ENCODE measurements at regions not wholly inside any gene's neighbourhood (a gene's known extent, or its start where the extent isn't known, plus 50 kb on each side); places are given as distances from the start of the nearest gene placed in this dataset.

GRCh38 chr4:159015841-159016240, 87.0 kb upstream of the RAPGEF2 start:
- CTCF ChIA-PET (ENCODE audit: partially characterized antibody) = interaction anchor here (1.4 kb wide), 1 partner anchor 17 kb away, joined by 3 read pairs; no protein-coding TSS in a partner anchor
- no peaks in the 10 kb centered on the region for H3K27me3 Mint-ChIP-seq

GRCh38 chr4:159016593-159017024, 86.3 kb upstream of the RAPGEF2 start:
- H3K27me3 Mint-ChIP-seq = no peaks in the 10 kb centered on the region

More at GRCh38 chr4:159015841-159016240, 87.0 kb upstream of the RAPGEF2 start:
- Histone ChIP-seq H3K36me3 (ENCODE audit: insufficient read depth, low read length) (no peaks in the 10 kb centered on the region), H3K4me1 (ENCODE audit: insufficient read depth, low read length) (no peaks in the 10 kb centered on the region), H3K4me3 (ENCODE audit: low read length in 2 of 2) (no peak overlapping the region), H3K9me3 (ENCODE audit: control insufficient read depth in 1 of 2, low read length in 2 of 2) (no peaks in the 10 kb centered on the region), H3K27me3 (ENCODE audit: insufficient read depth, low read length) (no peaks in the 10 kb centered on the region), H3K27ac (ENCODE audit: low read depth, low read length) (no peak overlapping the region)
- Mint-ChIP-seq H3K4me3 (no peak overlapping the region), H3K9me3 (no peaks in the 10 kb centered on the region), H3K4me1 (no peaks in the 10 kb centered on the region), H3K36me3 (no peaks in the 10 kb centered on the region), H3K27ac (no peak overlapping the region)
- intact Hi-C loops (cut with micrococcal nuclease) = no loop called here
- DNase-seq = no peak
- POLR2A ChIA-PET (ENCODE audit: partially characterized antibody) = no interaction called here

GRCh38 chr4:159017323-159018026, 85.4 kb upstream of the RAPGEF2 start:
- Histone ChIP-seq H3K9me3 (ENCODE audit: control insufficient read depth in 1 of 2, low read length in 2 of 2) (no peaks in the 10 kb centered on the region), H3K27ac (ENCODE audit: low read depth, low read length) (no peak overlapping the region), H3K27me3 (ENCODE audit: insufficient read depth, low read length) (no peaks in the 10 kb centered on the region), H3K36me3 (ENCODE audit: insufficient read depth, low read length) (no peaks in the 10 kb centered on the region), H3K4me3 (ENCODE audit: low read length in 2 of 2) (no peak overlapping the region), H3K4me1 (ENCODE audit: insufficient read depth, low read length) (no peaks in the 10 kb centered on the region)
- Mint-ChIP-seq H3K4me3 (no peak overlapping the region), H3K27me3 (no peaks in the 10 kb centered on the region), H3K27ac (no peak overlapping the region), H3K36me3 (no peaks in the 10 kb centered on the region), H3K9me3 (no peaks in the 10 kb centered on the region), H3K4me1 (no peaks in the 10 kb centered on the region)
- intact Hi-C loops (cut with micrococcal nuclease) = no loop called here
- DNase-seq = no peak
- CTCF ChIA-PET (ENCODE audit: partially characterized antibody) = no interaction called here
- POLR2A ChIA-PET (ENCODE audit: partially characterized antibody) = interaction anchor here (1.3 kb wide), 1 partner anchor 19 kb away, joined by 3 read pairs; no protein-coding TSS in a partner anchor

More at GRCh38 chr4:159016593-159017024, 86.3 kb upstream of the RAPGEF2 start:
- H3K36me3 ChIP-seq (ENCODE audit: insufficient read depth, low read length) = no peaks in the 10 kb centered on the region
- Mint-ChIP-seq H3K9me3 (no peaks in the 10 kb centered on the region), H3K27ac (no peak overlapping the region), H3K4me1 (no peaks in the 10 kb centered on the region), H3K4me3 (no peak overlapping the region), H3K36me3 (no peaks in the 10 kb centered on the region)
- intact Hi-C loops (cut with micrococcal nuclease) = no loop called here
- CTCF ChIA-PET (ENCODE audit: partially characterized antibody) = interaction anchor here (1.4 kb wide), 1 partner anchor 16 kb away, joined by 3 read pairs; no protein-coding TSS in a partner anchor
- no peak for DNase-seq
- POLR2A ChIA-PET (ENCODE audit: partially characterized antibody) = no interaction called here
- H3K4me1 ChIP-seq (ENCODE audit: insufficient read depth, low read length) = no peaks in the 10 kb centered on the region
- H3K27me3 ChIP-seq (ENCODE audit: insufficient read depth, low read length) = no peaks in the 10 kb centered on the region
- H3K9me3 ChIP-seq (ENCODE audit: control insufficient read depth in 1 of 2, low read length in 2 of 2) = no peaks in the 10 kb centered on the region
- no peak overlapping the region for H3K27ac ChIP-seq (ENCODE audit: low read depth, low read length)
- no peak overlapping the region for H3K4me3 ChIP-seq (ENCODE audit: low read length in 2 of 2)

DNA sequence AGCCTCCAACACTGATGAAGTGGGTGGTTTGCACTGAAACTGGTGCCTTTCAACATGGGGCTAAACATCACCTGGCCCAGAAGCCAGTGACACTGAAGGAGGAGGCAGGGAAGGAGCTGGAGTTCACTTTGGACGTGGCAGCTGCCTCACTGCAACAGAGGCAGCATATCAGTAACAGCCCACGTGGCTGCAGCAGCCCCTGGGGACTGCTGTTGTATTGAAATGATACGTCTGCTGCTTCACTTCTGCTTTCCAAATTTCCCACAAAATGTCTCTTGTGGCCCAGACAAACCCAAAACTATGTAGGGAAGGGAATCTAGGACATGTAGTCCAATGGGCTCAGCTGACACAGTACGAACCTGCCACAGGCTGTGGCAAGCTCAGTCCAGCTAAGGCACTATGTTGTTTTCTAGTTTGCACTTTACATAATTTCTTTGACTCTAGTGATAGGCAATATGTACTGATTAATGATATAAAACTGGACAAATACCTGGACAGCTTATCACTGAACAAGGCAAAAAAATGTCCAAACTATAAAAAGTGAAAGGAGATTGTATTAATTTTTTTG, 84.7 kb upstream of the RAPGEF2 start:
- H3K27me3 Mint-ChIP-seq = no peaks in the 10 kb centered on the region
- no peaks in the 10 kb centered on the region for H3K4me1 ChIP-seq (ENCODE audit: insufficient read depth, low read length)
- ChIA-PET CTCF (ENCODE audit: partially characterized antibody) (no interaction called here), POLR2A (ENCODE audit: partially characterized antibody) (interaction anchor here (1.3 kb wide), 1 partner anchor 18 kb away, joined by 3 read pairs; no protein-coding TSS in a partner anchor)
- no peaks in the 10 kb centered on the region for H3K27me3 ChIP-seq (ENCODE audit: insufficient read depth, low read length)
- peak overlapping the region in 1 of 7 donors; percentile 24 for H3K27ac Mint-ChIP-seq
- DNase-seq = no peak
- H3K36me3 ChIP-seq (ENCODE audit: insufficient read depth, low read length) = no peaks in the 10 kb centered on the region
- no peak overlapping the region for H3K27ac ChIP-seq (ENCODE audit: low read depth, low read length)
- no peaks in the 10 kb centered on the region for H3K36me3 Mint-ChIP-seq
- intact Hi-C loops (cut with micrococcal nuclease) = no loop called here
- no peaks in the 10 kb centered on the region for H3K4me1 Mint-ChIP-seq
- H3K9me3 ChIP-seq (ENCODE audit: control insufficient read depth in 1 of 2, low read length in 2 of 2) = no peaks in the 10 kb centered on the region
- no peaks in the 10 kb centered on the region for H3K9me3 Mint-ChIP-seq
- no peak overlapping the region for H3K4me3 ChIP-seq (ENCODE audit: low read length in 2 of 2)
- H3K4me3 Mint-ChIP-seq = no peak overlapping the region

GRCh38 chr4:159019356-159019755, 83.5 kb upstream of the RAPGEF2 start:
- Mint-ChIP-seq H3K27me3 (no peaks in the 10 kb centered on the region), H3K4me1 (no peaks in the 10 kb centered on the region), H3K36me3 (no peaks in the 10 kb centered on the region), H3K4me3 (no peak overlapping the region), H3K27ac (no peak overlapping the region), H3K9me3 (no peaks in the 10 kb centered on the region)
- DNase-seq = no peak
- Histone ChIP-seq H3K36me3 (ENCODE audit: insufficient read depth, low read length) (no peaks in the 10 kb centered on the region), H3K4me1 (ENCODE audit: insufficient read depth, low read length) (no peaks in the 10 kb centered on the region), H3K27me3 (ENCODE audit: insufficient read depth, low read length) (no peaks in the 10 kb centered on the region), H3K4me3 (ENCODE audit: low read length in 2 of 2) (no peak overlapping the region), H3K27ac (ENCODE audit: low read depth, low read length) (no peak overlapping the region), H3K9me3 (ENCODE audit: control insufficient read depth in 1 of 2, low read length in 2 of 2) (no peaks in the 10 kb centered on the region)
- POLR2A ChIA-PET (ENCODE audit: partially characterized antibody) = no interaction called here
- intact Hi-C loops (cut with micrococcal nuclease) = no loop called here
- CTCF ChIA-PET (ENCODE audit: partially characterized antibody) = no interaction called here

GRCh38 chr4:159021597-159022385, 81.1 kb upstream of the RAPGEF2 start:
- Histone ChIP-seq H3K27ac (ENCODE audit: low read depth, low read length) (no peak overlapping the region), H3K4me3 (ENCODE audit: low read length in 2 of 2) (no peak overlapping the region), H3K36me3 (ENCODE audit: insufficient read depth, low read length) (no peaks in the 10 kb centered on the region), H3K27me3 (ENCODE audit: insufficient read depth, low read length) (no peaks in the 10 kb centered on the region), H3K9me3 (ENCODE audit: control insufficient read depth in 1 of 2, low read length in 2 of 2) (no peaks in the 10 kb centered on the region), H3K4me1 (ENCODE audit: insufficient read depth, low read length) (no peaks in the 10 kb centered on the region)
- Mint-ChIP-seq H3K4me1 (no peaks in the 10 kb centered on the region), H3K4me3 (no peak overlapping the region), H3K36me3 (no peaks in the 10 kb centered on the region), H3K27me3 (no peaks in the 10 kb centered on the region), H3K9me3 (no peaks in the 10 kb centered on the region), H3K27ac (no peak overlapping the region)
- DNase-seq = no peak
- intact Hi-C loops (cut with micrococcal nuclease) = no loop called here
- POLR2A ChIA-PET (ENCODE audit: partially characterized antibody) = no interaction called here
- CTCF ChIA-PET (ENCODE audit: partially characterized antibody) = no interaction called here

- Mint-ChIP-seq H3K4me1 (no peaks in the 10 kb centered on the region), H3K27me3 (no peaks in the 10 kb centered on the region), H3K36me3 (no peaks in the 10 kb centered on the region), H3K9me3 (no peaks in the 10 kb centered on the region), H3K4me3 (no peak overlapping the region), H3K27ac (no peak overlapping the region)
- Histone ChIP-seq H3K4me3 (ENCODE audit: low read length in 2 of 2) (no peak overlapping the region), H3K9me3 (ENCODE audit: control insufficient read depth in 1 of 2, low read length in 2 of 2) (no peaks in the 10 kb centered on the region), H3K27ac (ENCODE audit: low read depth, low read length) (no peak overlapping the region), H3K36me3 (ENCODE audit: insufficient read depth, low read length) (no peaks in the 10 kb centered on the region), H3K4me1 (ENCODE audit: insufficient read depth, low read length) (no peaks in the 10 kb centered on the region), H3K27me3 (ENCODE audit: insufficient read depth, low read length) (no peaks in the 10 kb centered on the region)
- CTCF ChIA-PET (ENCODE audit: partially characterized antibody) = no interaction called here
- DNase-seq = no peak
- POLR2A ChIA-PET (ENCODE audit: partially characterized antibody) = no interaction called here
- intact Hi-C loops (cut with micrococcal nuclease) = no loop called here
Measured at GRCh38 chr4:159023741-159024140, 79.1 kb upstream of the RAPGEF2 start.
